ENCODE measurements at regions not wholly inside any gene's neighbourhood (a gene's known extent, or its start where the extent isn't known, plus 50 kb on each side); places are given as distances from the start of the nearest gene placed in this dataset.

GRCh38 chr9:28662675-28663074 lies 1089.4 kb upstream of the C9orf72 start:
- no peak for DNase-seq

GRCh38 chr9:28668158-28668557 lies 1094.9 kb upstream of the C9orf72 start:
- no peak for DNase-seq

GRCh38 chr9:28671000-28671399 lies 1097.7 kb upstream of the C9orf72 start:
- DNase-seq: no peak

GRCh38 chr9:28678097-28678496 lies 1104.8 kb upstream of the C9orf72 start:
- peak; percentile 23 to 57 for DNase-seq

GRCh38 chr9:28688172-28688571 lies 1114.9 kb upstream of the C9orf72 start:
- DNase-seq: no peak

DNA sequence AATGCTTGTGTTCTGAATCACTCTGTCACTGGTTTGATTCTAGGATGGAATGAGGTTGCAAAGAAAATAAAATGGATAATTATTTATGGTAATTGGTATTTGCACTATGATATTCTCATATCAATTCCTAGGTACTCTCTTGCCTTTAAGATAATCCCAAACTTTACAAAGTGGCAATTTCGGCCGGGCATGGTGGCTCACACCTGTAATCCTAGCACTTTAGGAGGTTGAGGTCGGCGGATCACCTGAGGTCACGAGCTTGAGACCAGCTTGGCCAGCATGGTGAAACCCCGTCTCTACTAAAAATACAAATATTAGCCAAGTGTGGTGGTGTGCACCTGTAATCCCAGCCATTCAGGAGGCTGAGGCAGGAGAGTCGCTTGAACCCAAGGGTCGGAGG lies 1118.7 kb upstream of the C9orf72 start:
- no peak for DNase-seq

DNA sequence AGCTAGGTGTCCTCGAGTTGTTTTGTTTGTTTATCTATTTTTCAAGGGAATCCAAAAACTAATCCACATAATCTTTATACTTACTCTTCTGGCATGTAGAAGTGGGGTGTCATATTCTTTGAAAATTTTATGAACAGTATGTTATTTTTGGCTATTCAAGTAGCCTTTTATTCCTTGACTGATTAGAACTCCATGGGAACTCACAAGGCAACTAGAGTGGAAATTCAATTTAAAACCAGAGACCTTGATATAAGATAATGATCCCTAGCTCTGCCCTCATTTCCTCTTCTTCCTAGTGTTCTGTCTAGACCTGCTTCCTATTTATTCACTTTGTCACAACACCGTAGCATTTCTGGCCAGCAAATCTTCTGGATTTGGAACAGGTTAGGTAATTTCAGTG lies 1123.7 kb upstream of the C9orf72 start:
- no peak for DNase-seq

DNA sequence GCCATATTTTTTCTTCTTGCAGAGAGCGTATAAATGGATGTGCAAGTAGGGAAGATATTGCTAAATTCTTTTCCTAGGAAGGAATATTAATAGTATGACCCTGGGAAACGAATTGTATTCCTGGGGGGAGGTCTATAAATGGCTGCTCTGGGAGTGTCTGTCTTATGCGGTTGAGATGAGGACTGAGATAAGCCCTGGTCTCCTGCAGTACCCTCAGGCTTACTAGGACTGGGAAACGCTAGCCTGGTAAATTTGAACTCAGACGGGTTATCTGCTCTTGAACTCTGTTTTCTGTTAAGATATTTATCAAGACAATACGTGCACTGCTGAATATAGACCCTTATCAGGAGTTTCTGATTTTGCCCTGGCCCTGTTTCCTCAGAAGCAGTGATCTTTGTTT lies 1126.4 kb upstream of the C9orf72 start:
- no peak for DNase-seq

- DNase-seq: no peak
These were observed 1134.3 kb upstream of the C9orf72 start for GRCh38 chr9:28707616-28708015.

- peak in 1 of 2 experiments; percentile 15 for DNase-seq
These were observed 1140.9 kb upstream of the C9orf72 start for GRCh38 chr9:28714188-28714587.

DNA sequence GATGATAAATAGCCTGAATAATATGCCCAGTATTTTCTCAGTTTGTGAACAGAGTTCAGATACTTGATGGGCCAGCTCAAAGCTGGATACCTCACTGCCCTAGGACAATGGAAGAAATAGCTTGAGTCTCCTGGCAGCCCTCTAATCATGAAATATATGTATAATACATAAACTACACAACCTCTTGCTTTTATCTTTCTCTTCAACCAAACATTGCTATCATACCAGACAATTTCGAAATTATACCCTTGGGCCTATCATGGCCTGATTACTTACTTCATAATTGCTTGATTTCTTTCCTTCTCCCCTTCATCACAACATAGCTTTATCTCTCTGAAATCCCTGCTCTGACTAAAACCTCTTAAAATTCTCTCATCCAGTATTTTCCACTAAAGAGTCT lies 1144.9 kb upstream of the C9orf72 start:
- DNase-seq: no peak

- DNase-seq: no peak
These were observed 1147.5 kb upstream of the C9orf72 start for GRCh38 chr9:28720746-28721145.

DNA sequence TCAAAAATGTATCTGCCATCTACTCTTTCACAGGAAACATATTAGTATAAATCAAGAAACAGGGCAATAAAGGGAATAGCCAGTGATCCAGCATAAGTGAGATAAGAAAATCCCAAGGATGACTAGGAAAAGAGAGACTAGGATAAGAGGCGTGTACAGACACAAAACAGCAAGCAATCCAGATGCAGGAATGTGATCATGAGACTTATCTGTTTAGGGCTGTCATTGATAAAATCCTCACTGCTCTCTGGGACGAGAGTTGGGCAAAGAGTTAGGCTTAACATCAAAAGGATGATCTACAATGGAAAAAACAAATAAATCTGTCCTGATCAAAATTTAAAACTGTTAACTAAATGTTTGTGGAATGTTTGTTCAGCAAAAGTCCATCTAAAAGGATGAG lies 1156.8 kb upstream of the C9orf72 start:
- DNase-seq: no peak

DNA sequence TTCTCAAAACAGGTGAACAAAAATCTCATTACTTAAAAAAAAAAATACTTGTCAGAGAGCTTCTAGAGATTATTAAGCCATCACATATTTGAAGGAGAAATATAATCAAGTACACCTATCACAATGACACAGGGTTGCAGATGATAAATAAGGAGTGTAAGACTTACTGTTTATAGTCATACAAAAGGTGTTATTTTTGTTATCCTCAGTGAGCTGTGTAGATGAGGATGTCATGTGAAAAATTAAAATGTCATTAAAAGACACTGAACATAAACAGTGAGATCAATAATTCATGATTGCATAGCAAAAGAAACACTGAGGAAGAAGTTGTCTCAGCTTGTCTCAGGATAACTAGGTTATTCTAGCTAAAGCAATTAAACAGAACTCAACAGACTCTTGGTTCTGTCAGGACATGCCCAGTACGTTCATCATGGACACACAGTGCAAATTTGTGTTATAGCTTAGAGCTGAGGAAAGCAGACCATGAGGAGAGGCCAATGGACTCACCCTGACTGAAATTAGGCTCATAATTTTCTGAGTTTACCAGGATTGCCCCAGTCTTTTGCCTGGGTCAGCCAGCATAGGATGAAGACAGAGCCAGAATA lies 1162.6 kb upstream of the C9orf72 start:
- no peak for DNase-seq

GRCh38 chr9:28741459-28741858 lies 1168.2 kb upstream of the C9orf72 start:
- DNase-seq: no peak

- no peak for DNase-seq
These were observed 1174.2 kb upstream of the C9orf72 start for GRCh38 chr9:28747351-28747985.

DNA sequence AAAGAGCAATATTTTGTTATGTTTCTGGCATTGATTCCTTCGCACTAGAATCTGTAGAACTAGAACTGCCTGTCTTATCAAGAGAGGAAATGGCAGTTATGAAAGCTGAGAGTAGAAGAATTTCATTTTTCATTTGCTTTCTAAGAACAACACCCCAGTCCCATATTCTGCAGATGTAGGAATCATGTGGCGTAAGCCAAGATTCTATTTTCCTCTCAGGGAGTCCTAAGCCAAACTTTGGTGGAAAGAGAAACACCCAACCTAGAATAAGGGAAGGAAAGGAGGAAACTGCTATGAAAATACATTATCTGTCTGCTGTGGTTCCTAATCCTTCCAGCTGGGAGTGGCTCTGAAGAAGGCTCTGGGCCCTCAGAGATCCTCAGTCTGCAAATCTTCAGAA lies 1176.9 kb upstream of the C9orf72 start:
- DNase-seq: no peak

- DNase-seq: no peak
These were observed 1185.1 kb upstream of the C9orf72 start for GRCh38 chr9:28758341-28758740.

GRCh38 chr9:28758971-28759370 lies 1185.7 kb upstream of the C9orf72 start:
- no peak for DNase-seq

- DNase-seq: no peak
These were observed 1188.9 kb upstream of the C9orf72 start for GRCh38 chr9:28762167-28762566.

- no peak for DNase-seq
These were observed 1191.3 kb upstream of the C9orf72 start for GRCh38 chr9:28764532-28764931.

DNA sequence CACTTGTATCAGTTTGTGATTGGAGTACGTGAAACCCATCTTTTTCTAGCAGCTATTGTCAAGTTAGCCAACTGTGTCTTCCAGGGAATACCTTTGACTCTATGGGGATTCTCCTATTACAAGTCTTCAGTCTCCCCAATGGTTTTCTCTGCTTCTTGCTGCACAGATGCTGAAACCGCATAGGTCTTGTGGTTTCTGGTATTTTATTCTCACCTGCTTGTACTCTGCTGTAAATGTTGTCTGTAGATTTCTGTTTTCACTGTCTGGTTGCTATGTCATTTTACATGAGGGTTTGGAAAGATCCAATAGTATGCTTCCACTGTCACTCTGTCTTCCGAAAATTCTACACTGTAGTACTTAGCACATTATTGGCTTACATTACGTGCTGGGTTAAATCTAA lies 1196.9 kb upstream of the C9orf72 start:
- DNase-seq: no peak

DNA sequence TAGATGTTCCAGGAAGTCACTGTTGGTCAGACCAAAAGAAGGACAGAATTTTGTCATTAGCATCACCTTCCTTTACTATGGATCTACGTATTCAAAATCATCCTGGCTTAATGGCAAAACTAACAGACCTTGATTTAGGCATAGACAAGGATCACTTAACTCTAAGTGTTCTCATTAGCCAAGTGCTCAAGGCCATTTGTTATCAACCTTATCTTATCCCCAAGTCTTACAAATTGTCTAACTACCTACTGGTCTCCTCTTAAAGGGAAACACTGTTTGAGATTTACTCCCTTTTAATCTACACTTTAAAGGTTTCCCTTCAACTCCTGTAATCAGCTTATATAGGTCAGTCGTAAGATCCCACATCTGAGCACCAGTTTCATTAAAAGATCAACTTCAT lies 1197.5 kb upstream of the C9orf72 start:
- DNase-seq: no peak

- DNase-seq: peak; percentile 56 to 79
These were observed 1201.4 kb upstream of the C9orf72 start for GRCh38 chr9:28774433-28775235.
